Retinal pigment epithelial cell (primary cell): ENCODE measurements at regions not wholly inside any gene's neighbourhood (a gene's known extent, or its start where the extent isn't known, plus 50 kb on each side); places are given as distances from the start of the nearest gene placed in this dataset.

Experiments used
- DNase-seq: peaks from one replicate; pipeline ENCODE4 v3.0.0-alpha.2; 2010; ENCODE audit warnings: low read depth
- H3K4me3 ChIP-seq: 2 replicates; pipeline ENCODE4 v1.5.1; 2011; ENCODE audit warnings: mild to moderate bottlenecking, low read length, control low read depth, moderate library complexity
- TF ChIP-seq, protein P1 (sequence below): conservative IDR thresholded peaks from 2 replicates; pipeline ENCODE4 v1.5.1; 2011; ENCODE audit warnings: low read depth, low read length, control low read depth, inconsistent platforms

DNA sequence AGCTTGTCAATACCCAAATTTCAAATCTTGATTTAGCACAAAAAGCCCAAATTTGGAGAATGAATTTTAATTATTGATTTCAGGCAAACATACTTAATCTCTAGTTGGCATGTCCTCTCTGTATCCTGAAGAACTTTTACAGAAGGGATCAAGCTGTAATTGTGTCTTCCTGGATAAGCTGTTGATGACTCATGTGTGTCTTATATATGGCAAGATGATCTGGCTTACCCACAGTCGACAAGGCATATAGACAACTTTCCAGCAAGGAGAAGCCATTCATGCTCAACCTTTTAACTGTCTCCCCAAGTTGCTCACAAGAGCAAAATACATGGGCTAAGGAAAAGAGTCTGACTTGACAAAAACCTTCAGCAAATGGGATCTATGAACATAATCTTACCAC, 112.5 kb upstream of the SLCO6A1 start:
- no peak for DNase-seq
- TF ChIP-seq, protein P1, sequence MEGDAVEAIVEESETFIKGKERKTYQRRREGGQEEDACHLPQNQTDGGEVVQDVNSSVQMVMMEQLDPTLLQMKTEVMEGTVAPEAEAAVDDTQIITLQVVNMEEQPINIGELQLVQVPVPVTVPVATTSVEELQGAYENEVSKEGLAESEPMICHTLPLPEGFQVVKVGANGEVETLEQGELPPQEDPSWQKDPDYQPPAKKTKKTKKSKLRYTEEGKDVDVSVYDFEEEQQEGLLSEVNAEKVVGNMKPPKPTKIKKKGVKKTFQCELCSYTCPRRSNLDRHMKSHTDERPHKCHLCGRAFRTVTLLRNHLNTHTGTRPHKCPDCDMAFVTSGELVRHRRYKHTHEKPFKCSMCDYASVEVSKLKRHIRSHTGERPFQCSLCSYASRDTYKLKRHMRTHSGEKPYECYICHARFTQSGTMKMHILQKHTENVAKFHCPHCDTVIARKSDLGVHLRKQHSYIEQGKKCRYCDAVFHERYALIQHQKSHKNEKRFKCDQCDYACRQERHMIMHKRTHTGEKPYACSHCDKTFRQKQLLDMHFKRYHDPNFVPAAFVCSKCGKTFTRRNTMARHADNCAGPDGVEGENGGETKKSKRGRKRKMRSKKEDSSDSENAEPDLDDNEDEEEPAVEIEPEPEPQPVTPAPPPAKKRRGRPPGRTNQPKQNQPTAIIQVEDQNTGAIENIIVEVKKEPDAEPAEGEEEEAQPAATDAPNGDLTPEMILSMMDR = no peak
- H3K4me3 ChIP-seq = no peak overlapping the region

DNA sequence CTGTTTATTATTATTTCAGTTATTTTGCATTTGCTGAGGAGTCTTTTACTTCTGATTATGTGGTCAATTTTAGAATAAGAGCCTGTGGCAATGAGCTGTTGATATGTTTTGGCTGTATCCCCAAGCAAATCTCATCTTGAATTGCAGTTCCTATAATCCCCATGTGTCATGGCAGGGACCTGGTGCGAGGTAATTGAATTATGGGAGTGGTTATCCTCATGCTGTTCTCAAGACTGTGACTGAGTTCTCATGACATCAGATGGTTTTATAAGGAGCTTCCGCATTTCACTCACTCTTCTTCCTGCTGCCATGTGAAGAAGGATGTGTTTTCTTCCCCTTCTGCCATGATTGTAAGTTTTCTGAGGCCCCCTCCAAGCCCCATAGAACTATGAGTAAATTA, 114.9 kb upstream of the SLCO6A1 start:
- DNase-seq = no peak

DNA sequence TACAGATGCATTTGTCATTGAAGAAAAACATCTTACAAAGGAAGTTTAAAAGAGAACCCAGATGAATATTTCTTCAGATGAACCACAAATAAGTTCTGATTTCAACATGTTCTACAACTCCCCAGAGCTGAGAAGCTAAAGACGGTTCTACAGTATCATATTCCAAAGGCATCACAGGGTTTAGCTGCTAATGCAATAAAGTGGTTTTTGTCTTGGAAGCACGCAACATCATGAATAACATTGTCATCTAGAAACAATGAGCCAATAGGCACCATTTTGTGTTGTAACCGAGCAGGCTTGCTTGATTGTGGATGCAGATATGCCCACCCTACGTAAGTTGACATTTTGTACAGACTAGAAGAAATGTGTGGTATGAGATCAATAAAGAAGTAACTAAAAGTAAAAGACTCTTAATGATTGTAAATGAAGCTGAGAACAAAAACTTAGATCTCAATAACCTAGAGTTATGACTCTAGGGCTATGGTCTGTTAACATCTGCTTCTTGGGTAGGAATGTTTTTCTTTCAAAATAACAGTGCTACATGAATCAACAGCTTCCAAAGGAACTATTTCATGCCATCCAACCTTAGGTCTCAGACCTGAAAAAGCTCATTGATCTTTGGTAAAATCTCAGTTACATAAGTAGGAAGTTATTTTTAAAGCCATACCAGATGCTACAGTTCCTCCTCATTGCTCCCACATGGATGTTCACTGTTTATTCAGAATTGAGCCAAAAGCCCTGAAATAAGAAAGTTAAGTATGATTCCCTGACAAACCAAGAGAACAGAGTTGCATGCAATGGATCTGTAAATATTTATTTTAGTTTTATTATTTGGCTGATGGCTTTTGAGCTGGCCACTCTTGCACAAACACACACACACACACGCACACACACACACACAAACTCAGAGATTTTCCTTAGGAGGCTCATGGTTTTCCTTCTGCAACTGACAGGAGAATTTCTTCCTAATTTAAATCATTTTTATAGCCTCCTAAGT, 118.7 kb upstream of the SLCO6A1 start:
- no peak for DNase-seq
- no peak overlapping the region for H3K4me3 ChIP-seq
- TF ChIP-seq, protein P1 = no peak

More for the DNA sequence above, 114.9 kb upstream of the SLCO6A1 start:
- TF ChIP-seq, protein P1 = no peak
- H3K4me3 ChIP-seq = no peak overlapping the region

DNA sequence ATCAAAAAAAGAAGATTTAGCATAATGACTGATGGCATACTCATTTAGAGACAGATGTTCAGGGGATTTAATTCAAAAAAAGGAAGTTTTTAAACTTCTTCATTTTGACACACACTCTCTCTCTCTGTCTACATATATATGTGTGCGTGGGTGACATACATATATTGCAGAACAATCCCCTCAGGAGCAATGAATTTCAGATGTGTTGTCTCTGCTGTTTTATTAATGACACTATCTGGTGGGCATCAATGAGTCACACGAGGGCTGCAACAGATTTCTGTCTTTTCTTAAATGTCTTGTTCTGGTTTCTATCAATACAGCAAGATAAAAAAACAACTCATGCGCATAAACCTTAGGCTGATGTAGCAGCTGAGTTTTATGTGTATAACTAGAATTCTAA, 123.5 kb upstream of the SLCO6A1 start:
- TF ChIP-seq, protein P1 = no peak
- DNase-seq = no peak
- H3K4me3 ChIP-seq = no peak overlapping the region

DNA sequence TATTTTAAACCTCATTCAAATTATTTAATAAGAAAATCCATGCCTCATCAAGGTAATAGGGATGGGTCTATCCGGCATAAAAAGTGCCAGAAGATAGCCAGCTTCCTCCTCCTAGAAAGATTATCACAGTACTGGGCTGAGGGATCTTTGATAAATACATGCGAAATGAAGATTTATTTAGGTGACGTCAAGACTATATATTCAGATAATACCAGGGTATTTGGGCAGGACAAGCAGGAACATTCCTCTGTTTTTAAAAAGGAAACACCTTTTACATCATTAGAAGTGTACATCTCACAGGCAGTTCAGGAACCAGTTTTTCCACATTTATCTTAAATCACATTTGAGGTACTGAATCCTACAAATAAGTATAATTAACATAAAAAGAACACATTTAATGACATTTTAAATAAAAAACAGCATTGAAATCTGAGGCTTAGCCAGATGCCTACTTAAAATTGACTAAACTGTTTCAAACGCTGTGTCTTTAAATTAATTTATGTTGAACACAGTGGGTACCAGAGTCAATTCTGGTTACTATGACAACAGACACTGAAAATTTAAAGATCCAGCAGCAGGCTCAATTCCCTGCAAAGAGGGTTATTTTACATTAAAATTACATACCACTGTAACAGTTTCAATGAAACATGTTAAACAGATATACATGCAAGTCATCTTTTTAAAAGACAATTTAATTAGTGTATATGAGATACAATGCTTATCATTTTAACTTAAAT, 124.7 kb upstream of the SLCO6A1 start:
- H3K4me3 ChIP-seq = no peak overlapping the region
- TF ChIP-seq, protein P1 = no peak
- no peak for DNase-seq

DNA sequence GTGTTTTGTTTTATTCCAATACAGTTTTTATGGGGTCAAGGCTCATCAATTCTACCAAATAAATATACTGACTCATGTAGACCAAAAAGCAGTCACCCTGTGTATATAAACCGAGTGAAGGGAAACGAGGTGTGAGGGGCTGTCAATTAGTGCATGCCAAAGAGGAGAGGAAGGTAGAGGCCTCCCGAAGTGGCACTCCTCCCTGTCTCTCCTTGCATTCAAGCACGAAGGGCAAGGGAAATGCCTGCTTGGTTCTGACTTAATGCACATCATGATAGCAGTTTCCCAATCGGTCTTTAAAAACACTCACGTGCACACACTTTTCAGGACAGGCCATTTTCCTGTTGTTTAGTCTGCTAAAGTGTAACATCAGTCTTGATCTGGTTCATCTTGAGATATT, 125.6 kb upstream of the SLCO6A1 start:
- no peak for DNase-seq
- TF ChIP-seq, protein P1 = no peak
- H3K4me3 ChIP-seq = no peak overlapping the region
